Muscle layer of duodenum (tissue), 2 donors: ENCODE measurements at regions not wholly inside any gene's neighbourhood (a gene's known extent, or its start where the extent isn't known, plus 50 kb on each side); places are given as distances from the start of the nearest gene placed in this dataset.

Experiments used
- H3K27ac ChIP-seq: one replicate; pipeline ENCODE4 v1.7.0; 2013; ENCODE audit warnings: mild to moderate bottlenecking, low read length
- H3K27me3 ChIP-seq: one replicate; pipeline ENCODE4 v1.7.0; 2013; ENCODE audit warnings: low read depth, mild to moderate bottlenecking, control low read depth, low read length
- H3K36me3 ChIP-seq, 2 donors: one replicate each; pipeline ENCODE4 v1.7.0; 2013; ENCODE audit warnings: low read length in 2 of 2, control low read depth in 1 of 2, mild to moderate bottlenecking in 1 of 2; ENCODE audit not compliant: insufficient read depth in 2 of 2, control insufficient read depth in 1 of 2
- H3K4me1 ChIP-seq, 2 donors: one replicate each; pipeline ENCODE4 v1.7.0; 2013; ENCODE audit warnings: low read length in 2 of 2, mild to moderate bottlenecking in 2 of 2, control low read depth in 1 of 2, moderate library complexity in 1 of 2; ENCODE audit not compliant: insufficient read depth in 2 of 2, control insufficient read depth in 1 of 2
- H3K4me3 ChIP-seq, 2 donors: one replicate each; pipeline ENCODE4 v1.7.0; 2013; ENCODE audit warnings: low read length in 2 of 2, low read depth in 1 of 2, mild to moderate bottlenecking in 1 of 2
- H3K9me3 ChIP-seq, 2 donors: one replicate each; pipeline ENCODE4 v1.7.0; 2013; ENCODE audit warnings: low read length in 2 of 2, control low read depth in 1 of 2, mild to moderate bottlenecking in 1 of 2; ENCODE audit not compliant: control insufficient read depth in 1 of 2
- donor health status: healthy.

DNA sequence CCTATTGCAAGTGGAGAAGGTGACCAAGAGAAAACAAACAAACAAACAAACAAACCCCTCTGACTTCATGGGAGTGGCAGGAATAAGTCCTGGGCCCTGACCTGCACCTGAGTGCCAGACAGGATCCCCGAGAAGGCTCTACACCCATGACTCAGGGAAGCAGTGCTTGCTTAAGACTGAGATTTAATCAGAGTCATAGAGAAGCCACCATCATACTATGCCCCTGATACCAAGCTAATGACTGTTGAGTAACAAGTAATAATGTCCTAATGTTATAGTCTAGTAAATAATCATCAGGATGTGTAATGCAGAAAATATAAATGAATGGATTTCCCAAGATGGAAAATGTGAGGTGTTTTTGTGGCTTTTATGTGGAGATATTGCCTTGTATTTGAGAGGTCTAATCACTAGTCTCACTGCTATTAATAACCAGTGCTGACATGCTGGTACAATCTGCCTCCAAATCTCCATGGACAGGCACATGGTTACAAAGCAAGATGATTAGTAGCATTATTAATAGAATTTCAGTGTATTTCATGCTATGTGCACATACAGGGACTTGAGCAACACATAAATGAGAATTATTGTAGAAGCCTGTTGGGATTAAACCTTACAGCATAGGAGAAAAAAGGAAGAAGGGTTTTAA, 1290.9 kb downstream of the MRPL39 start:
- no peaks in the 10 kb centered on the region for H3K27me3 ChIP-seq
- H3K27ac ChIP-seq, result no peak overlapping the region
- no peaks in the 10 kb centered on the region for H3K36me3 ChIP-seq
- no peak overlapping the region for H3K4me3 ChIP-seq
- H3K4me1 ChIP-seq, result no peaks in the 10 kb centered on the region
- H3K9me3 ChIP-seq, result no peaks in the 10 kb centered on the region

DNA sequence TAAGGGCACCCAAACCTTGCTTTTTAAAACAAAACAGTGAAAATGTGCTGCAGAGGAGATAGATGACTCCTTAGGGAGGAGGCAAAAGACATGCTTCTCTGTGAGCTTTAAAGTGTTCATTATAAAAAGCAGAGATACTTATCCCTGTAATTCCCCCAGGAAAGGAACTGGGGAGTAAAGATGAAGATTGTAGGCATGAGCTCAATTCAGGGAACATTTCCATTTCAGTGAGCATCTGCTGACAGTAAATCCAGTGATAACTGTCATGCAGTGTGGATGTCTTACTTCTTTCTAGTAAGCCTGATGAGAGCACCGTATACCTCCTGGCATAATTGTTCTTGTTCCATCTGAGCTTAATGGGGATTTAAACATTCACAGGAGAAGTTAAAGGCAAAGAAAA, 1296.5 kb downstream of the MRPL39 start:
- H3K4me3 ChIP-seq, result no peak overlapping the region
- no peaks in the 10 kb centered on the region for H3K36me3 ChIP-seq
- H3K9me3 ChIP-seq, result peaks cover 0 to 3% of the 10 kb centered on the region in 2 donors
- no peaks in the 10 kb centered on the region for H3K4me1 ChIP-seq
- no peak overlapping the region for H3K27ac ChIP-seq
- no peaks in the 10 kb centered on the region for H3K27me3 ChIP-seq

DNA sequence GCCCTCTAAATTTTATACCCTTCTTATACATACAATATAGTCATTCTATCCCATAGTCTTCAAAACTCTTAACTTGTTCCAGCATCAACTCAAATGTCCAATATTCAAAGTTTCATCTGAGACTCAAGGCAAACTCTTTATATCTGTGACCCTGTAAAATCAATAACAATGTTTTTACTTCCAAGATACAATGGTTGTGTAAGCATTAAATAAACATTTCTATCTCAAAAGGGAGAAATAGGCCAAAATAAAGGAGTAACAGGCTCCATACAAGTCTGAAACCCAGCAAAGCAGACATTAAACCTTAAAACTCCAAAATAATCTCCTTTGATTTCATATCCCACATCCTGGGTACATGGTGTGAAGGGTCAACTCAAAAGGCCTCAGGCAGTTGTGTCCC, 1299.1 kb downstream of the MRPL39 start:
- Histone ChIP-seq H3K9me3 (peaks cover 0 to 3% of the 10 kb centered on the region in 2 donors), H3K27me3 (no peaks in the 10 kb centered on the region), H3K4me1 (no peaks in the 10 kb centered on the region), H3K36me3 (no peaks in the 10 kb centered on the region), H3K4me3 (no peak overlapping the region), H3K27ac (no peak overlapping the region)

DNA sequence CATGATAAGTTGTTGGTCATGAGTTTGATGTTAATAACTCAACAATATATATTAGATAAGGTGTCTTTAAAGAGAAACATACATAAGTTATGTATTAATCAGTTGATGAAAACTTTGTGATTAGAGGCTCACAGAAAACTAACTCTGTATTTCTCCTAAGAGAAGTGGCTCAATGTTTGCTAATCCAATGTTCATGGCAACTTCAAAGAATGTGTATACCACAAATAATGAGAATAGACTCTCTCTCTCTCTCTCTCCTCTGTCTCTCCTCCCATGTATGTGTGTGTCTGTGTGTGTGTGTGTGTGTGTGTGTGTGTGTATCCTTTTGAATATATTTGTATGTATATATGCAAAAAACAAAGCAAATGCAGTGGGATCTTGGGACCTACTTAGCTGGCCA, 1304.9 kb downstream of the MRPL39 start:
- Histone ChIP-seq H3K27ac (no peak overlapping the region), H3K36me3 (no peaks in the 10 kb centered on the region), H3K4me1 (no peaks in the 10 kb centered on the region), H3K9me3 (no peaks in the 10 kb centered on the region), H3K4me3 (no peak overlapping the region), H3K27me3 (no peaks in the 10 kb centered on the region)

DNA sequence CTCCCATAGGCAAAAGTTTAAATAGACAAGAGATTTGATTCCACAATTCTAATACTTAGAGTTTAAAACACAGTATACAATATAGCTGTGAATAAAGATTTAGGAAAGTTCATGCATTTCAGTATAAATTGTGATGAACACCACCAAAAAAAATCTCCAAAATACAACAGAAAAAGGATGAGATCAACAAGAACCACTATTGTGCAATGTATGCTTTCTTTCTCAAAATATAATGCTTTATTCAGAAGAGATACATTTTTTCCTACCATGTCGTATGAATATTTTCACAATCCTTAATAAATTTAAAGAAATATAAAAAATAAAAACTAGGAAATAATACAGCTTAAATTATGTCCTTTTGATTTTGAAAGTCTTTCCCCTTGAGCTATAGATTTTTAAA, 1309.2 kb downstream of the MRPL39 start:
- H3K27me3 ChIP-seq, result no peaks in the 10 kb centered on the region
- H3K9me3 ChIP-seq, result no peaks in the 10 kb centered on the region
- H3K36me3 ChIP-seq, result no peaks in the 10 kb centered on the region
- no peak overlapping the region for H3K27ac ChIP-seq
- H3K4me3 ChIP-seq, result no peak overlapping the region
- no peaks in the 10 kb centered on the region for H3K4me1 ChIP-seq

DNA sequence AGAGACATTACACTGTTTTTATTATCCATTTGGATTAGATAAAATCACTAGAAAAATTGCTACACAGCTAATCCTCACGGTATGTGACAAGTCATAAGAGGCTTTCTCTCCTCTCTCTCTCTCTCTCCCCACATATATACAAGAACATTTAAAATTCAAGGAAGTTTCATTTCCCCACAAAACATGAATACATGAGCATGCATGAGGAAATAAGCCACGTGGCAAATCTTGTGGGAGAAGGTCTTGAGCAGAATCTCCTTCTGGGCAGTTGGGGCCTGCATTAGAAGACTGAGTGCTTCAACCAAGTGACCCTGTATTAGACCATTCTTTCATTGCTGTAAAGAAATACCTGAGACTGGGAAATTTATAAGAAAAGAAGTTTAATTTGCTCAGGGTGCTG, 1313.1 kb downstream of the MRPL39 start:
- H3K4me3 ChIP-seq, result no peak overlapping the region
- no peak overlapping the region for H3K27ac ChIP-seq
- no peaks in the 10 kb centered on the region for H3K27me3 ChIP-seq
- H3K9me3 ChIP-seq, result no peaks in the 10 kb centered on the region
- no peaks in the 10 kb centered on the region for H3K4me1 ChIP-seq
- no peaks in the 10 kb centered on the region for H3K36me3 ChIP-seq

DNA sequence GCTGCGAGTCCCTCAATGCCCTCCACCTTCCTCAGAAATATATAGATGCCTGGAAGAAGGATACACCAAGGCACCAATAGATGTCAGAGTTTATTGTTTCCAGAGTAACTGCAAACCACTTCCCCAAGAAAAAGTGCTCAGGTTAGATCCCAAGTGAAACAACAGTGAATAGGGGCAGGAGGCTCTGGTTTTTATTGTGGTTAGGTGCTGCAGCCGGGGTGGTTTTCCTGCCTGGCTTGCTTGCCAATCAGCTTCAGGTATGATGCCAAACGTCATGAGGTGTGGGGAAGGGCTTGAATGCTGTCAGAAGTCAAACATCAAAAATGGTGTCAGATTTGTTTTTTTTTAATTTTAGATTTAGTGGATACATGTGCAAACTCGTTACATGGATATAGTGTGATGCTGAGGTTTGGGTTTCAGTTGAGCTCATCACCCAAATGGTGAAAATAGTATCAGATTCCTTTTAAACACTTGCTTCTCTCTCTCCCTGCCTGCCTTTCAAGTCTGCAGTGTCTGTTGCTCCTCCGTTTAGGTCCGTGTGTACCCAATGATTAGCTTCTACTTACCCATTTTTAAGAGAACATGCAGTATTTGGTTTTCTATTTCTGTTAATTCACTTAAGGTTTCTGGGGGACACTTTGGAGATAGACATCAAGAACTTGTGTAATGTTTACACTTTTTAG, 1317.0 kb downstream of the MRPL39 start:
- Histone ChIP-seq H3K4me1 (no peaks in the 10 kb centered on the region), H3K9me3 (peaks cover 0 to 4% of the 10 kb centered on the region in 2 donors), H3K4me3 (no peak overlapping the region), H3K27me3 (no peaks in the 10 kb centered on the region), H3K36me3 (no peaks in the 10 kb centered on the region), H3K27ac (no peak overlapping the region)

DNA sequence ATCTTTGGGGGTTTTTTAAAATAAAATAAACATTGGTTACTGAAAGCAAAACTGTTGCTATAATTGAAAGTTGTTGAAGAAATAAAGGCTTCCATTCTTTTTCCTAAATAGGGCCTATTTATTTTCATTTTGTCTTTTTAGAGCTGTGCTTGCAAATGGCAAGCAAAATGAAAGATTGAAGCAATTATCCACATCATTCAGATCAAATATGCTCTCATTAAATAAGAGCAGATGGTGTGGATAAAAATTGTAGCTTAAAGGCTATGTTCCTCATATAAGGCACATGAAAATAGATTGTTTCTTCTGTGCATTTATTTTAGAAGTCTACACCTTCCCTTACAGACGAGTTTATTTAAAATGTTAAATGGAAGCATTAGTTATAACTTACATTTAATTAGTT, 1317.7 kb downstream of the MRPL39 start:
- no peak overlapping the region for H3K4me3 ChIP-seq
- no peaks in the 10 kb centered on the region for H3K36me3 ChIP-seq
- no peaks in the 10 kb centered on the region for H3K27me3 ChIP-seq
- H3K4me1 ChIP-seq, result no peaks in the 10 kb centered on the region
- H3K27ac ChIP-seq, result no peak overlapping the region
- peaks cover 0 to 4% of the 10 kb centered on the region in 2 donors for H3K9me3 ChIP-seq

DNA sequence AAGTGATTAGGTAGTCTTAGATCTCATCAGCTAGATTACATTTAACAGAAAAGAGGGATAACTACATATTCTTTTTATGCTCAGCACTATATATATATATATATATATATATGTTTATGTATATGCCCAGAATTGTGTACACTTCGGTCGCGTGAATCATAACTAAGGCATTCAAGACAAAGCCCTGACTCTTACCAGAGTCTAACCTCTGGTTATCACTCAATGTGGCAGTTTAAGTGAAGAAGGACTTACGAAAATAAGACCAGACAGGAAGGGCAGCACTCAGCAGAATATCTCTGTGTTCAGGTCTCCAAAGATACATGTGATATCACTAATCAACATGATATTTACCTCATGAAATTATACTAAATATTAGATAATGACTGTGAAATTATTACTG, 1326.7 kb downstream of the MRPL39 start:
- H3K27me3 ChIP-seq, result no peaks in the 10 kb centered on the region

DNA sequence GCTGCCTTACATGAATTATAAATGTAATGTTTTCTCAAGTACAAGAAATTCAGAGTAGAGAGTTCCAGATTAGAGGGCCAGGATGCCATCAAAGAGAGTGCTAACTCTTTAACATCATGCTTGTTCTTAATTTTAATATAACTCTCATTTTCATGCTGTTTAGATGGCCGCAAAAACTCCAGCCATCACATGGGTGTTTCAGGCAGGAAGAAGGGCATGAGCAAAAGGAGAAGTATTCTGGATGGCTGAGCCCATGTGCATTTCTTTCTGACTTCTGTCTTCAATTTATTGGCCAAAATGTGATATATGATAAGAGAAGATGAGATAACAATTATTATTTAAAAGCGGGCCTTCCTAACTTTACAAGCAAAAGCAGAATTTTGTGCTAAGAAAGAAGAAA, 1328.6 kb downstream of the MRPL39 start:
- H3K4me1 ChIP-seq, result no peaks in the 10 kb centered on the region
- H3K27me3 ChIP-seq, result no peaks in the 10 kb centered on the region
- H3K9me3 ChIP-seq, result no peaks in the 10 kb centered on the region
- no peak overlapping the region for H3K4me3 ChIP-seq
- H3K36me3 ChIP-seq, result no peaks in the 10 kb centered on the region
- H3K27ac ChIP-seq, result no peak overlapping the region

More for the DNA sequence above, 1326.7 kb downstream of the MRPL39 start:
- Histone ChIP-seq H3K9me3 (no peaks in the 10 kb centered on the region), H3K4me3 (no peak overlapping the region), H3K4me1 (no peaks in the 10 kb centered on the region), H3K36me3 (no peaks in the 10 kb centered on the region), H3K27ac (no peak overlapping the region)

DNA sequence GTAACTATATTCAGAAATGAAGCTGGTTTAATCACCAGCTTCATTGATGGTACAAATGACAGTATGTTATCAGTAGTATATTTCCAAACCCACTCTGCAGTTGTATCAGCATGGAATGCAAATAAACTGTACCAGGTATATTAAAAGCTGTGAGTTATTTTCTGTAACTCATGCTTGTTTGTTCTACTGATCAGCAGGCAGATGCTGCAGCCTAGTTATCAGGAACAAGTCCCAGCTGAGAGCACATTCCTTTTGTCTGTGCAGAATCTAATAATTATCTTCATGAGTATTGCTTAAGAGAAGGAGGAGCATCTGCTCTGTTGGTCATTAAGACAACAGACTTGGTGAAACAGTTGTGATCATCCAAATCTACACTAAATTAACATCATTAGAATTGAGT, 1331.1 kb downstream of the MRPL39 start:
- no peak overlapping the region for H3K4me3 ChIP-seq
- no peaks in the 10 kb centered on the region for H3K27me3 ChIP-seq
- H3K27ac ChIP-seq, result no peak overlapping the region
- no peaks in the 10 kb centered on the region for H3K4me1 ChIP-seq
- no peaks in the 10 kb centered on the region for H3K36me3 ChIP-seq
- H3K9me3 ChIP-seq, result no peaks in the 10 kb centered on the region

DNA sequence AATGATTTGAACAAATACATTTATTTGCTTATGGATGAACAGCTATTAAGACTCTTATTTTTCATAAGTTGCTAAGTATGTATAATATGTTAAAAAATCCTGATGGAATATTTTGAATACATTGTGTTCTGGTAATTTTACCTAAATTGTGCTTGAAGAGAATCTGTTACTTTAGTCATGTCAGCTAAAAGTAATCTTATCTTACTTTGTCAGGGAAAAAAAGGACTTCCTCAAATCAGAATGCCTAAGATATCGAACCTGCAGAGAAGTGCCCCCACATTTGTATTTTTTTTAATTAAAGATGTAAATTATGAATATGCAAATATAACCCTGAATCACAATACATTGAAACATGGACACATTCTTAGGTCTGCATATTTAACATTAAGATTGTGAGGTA, 1331.7 kb downstream of the MRPL39 start:
- no peaks in the 10 kb centered on the region for H3K36me3 ChIP-seq
- H3K9me3 ChIP-seq, result no peaks in the 10 kb centered on the region
- H3K27me3 ChIP-seq, result no peaks in the 10 kb centered on the region
- no peak overlapping the region for H3K27ac ChIP-seq
- no peaks in the 10 kb centered on the region for H3K4me1 ChIP-seq
- H3K4me3 ChIP-seq, result no peak overlapping the region
